PC-9 (cell line): ENCODE measurements at regions not wholly inside any gene's neighbourhood (a gene's known extent, or its start where the extent isn't known, plus 50 kb on each side); places are given as distances from the start of the nearest gene placed in this dataset.

Experiments used
- BruUV-seq: library from RNA; stranded (reverse); fragments of 400-500 nt; replicated peaks from 2 replicates; lab custom pipeline; 2021; lab: Mats Ljungman, UMichigan
- CTCF ChIA-PET: fragments of 300-600 bp; sonication (Branson Sonifier 250); formaldehyde crosslinking; loops from one replicate; lab custom pipeline; 2022; ENCODE audit warnings: antibody characterized with exemption; lab: Charles Lee
- POLR2A ChIA-PET: fragments of 300-600 bp; sonication (Branson Sonifier 250); formaldehyde crosslinking; loops from one replicate; lab custom pipeline; 2022; ENCODE audit warnings: antibody characterized with exemption; ENCODE audit not compliant: unreplicated experiment; lab: Charles Lee
- DNase-seq, 2 experiments: peaks; one replicate each; pipeline versions ENCODE4 v3.0.0 to v3.0.0-alpha.2; 2015 to 2022; ENCODE audit warnings: mixed read lengths in 1 of 2
- H2AFZ ChIP-seq: fragments of 200-600 bp; sonication (generic); 2 replicates; pipeline ENCODE4 v1.8.1; 2017; ENCODE audit warnings: antibody characterized with exemption
- H3F3A ChIP-seq: fragments of 200-600 bp; sonication (generic); 2 replicates; pipeline ENCODE4 v1.8.1; 2017; ENCODE audit warnings: antibody characterized with exemption, mild to moderate bottlenecking, low read depth; ENCODE audit not compliant: insufficient read depth
- H3K27ac ChIP-seq: fragments of 200-600 bp; sonication (generic); 2 replicates; pipeline ENCODE4 v1.6.1; 2016; ENCODE audit warnings: mixed run types
- H3K27me3 ChIP-seq: fragments of 200-600 bp; sonication (generic); 2 replicates; pipeline ENCODE4 v1.6.1; 2016; ENCODE audit warnings: low read depth, mixed run types; ENCODE audit not compliant: insufficient read depth
- H3K36me3 ChIP-seq: fragments of 200-600 bp; sonication (generic); 2 replicates; pipeline ENCODE4 v1.6.1; 2016; ENCODE audit warnings: low read depth, mixed run types
- H3K4me1 ChIP-seq: fragments of 200-600 bp; sonication (generic); replicated peaks from 2 replicates; pipeline ENCODE4 v1.6.1; 2016; ENCODE audit warnings: mixed run types; ENCODE audit not compliant: insufficient read depth
- H3K4me2 ChIP-seq: fragments of 200-600 bp; sonication (generic); 2 replicates; pipeline ENCODE4 v1.6.1; 2017; ENCODE audit warnings: mixed run types
- H3K4me3 ChIP-seq: fragments of 200-600 bp; sonication (generic); 2 replicates; pipeline ENCODE4 v1.6.1; 2016; ENCODE audit warnings: mixed run types
- H3K79me2 ChIP-seq: fragments of 200-600 bp; sonication (generic); 2 replicates; pipeline ENCODE4 v1.6.1; 2017; ENCODE audit warnings: low read depth, mixed run types
- H3K9me2 ChIP-seq: fragments of 200-600 bp; sonication (generic); 2 replicates; pipeline ENCODE4 v1.8.1; 2017; ENCODE audit warnings: mild to moderate bottlenecking; ENCODE audit not compliant: insufficient read depth
- H3K9me3 ChIP-seq: fragments of 200-600 bp; sonication (generic); 2 replicates; pipeline ENCODE4 v1.8.1; 2016; ENCODE audit warnings: low read depth; ENCODE audit not compliant: insufficient read depth
- H4K20me1 ChIP-seq: fragments of 200-600 bp; sonication (generic); 2 replicates; pipeline ENCODE4 v1.8.1; 2017; ENCODE audit not compliant: insufficient read depth
- CTCF ChIP-seq: fragments of 200-600 bp; sonication (generic); conservative IDR thresholded peaks from 2 replicates; pipeline ENCODE4 v1.6.1; 2017; ENCODE audit warnings: mixed run types, antibody characterized with exemption, mild to moderate bottlenecking, moderate library complexity
- EZH2 ChIP-seq: fragments of 200-600 bp; sonication (generic); IDR thresholded peaks from 2 replicates; pipeline ENCODE4 v1.8.0; 2017; ENCODE audit warnings: antibody characterized with exemption, low read depth
- intact Hi-C: fragments of 100-400 bp; cut with micrococcal nuclease; formaldehyde crosslinking; loops from one replicate; pipeline ENCODE4 v1.10.0; 2022; ENCODE audit not compliant: unreplicated experiment

- Histone ChIP-seq H3K27me3 (no peaks in the 10 kb centered on the region), H3K27ac (no peak overlapping the region), H3K4me2 (no peak overlapping the region), H3K9me2 (no peaks in the 10 kb centered on the region; the same call in 1 of the 2 replicates), H3K36me3 (no peaks in the 10 kb centered on the region), H4K20me1 (no peaks in the 10 kb centered on the region), H3K9me3 (no peaks in the 10 kb centered on the region), H2AFZ (no peak overlapping the region), H3K4me1 (no peaks in the 10 kb centered on the region), H3K79me2 (no peaks in the 10 kb centered on the region), H3F3A (no peaks in the 10 kb centered on the region), H3K4me3 (no peak overlapping the region)
- intact Hi-C loops, result no loop called here
- no TSS peak for BruUV-seq
- TF ChIP-seq CTCF (no peak), EZH2 (no peak)
- POLR2A ChIA-PET, result interaction anchor here (0.5 kb wide), 1 partner anchor 19 kb away, joined by 12 read pairs; no protein-coding TSS in a partner anchor
- no peak for DNase-seq
- CTCF ChIA-PET, result no interaction called here
Measured at GRCh38 chr1:168892931-168893330, 163.9 kb upstream of the DPT start.

- H3K79me2 ChIP-seq, result no peaks in the 10 kb centered on the region
- ChIA-PET CTCF (no interaction called here), POLR2A (interaction anchor here (0.5 kb wide), 1 partner anchor 18 kb away, joined by 12 read pairs; no protein-coding TSS in a partner anchor)
- no peaks in the 10 kb centered on the region for H4K20me1 ChIP-seq
- no peaks in the 10 kb centered on the region for H3K27me3 ChIP-seq
- no peaks in the 10 kb centered on the region; the same call in 1 of the 2 replicates for H3K9me2 ChIP-seq
- no peak overlapping the region for H3K4me2 ChIP-seq
- H3K27ac ChIP-seq, result no peak overlapping the region
- no peaks in the 10 kb centered on the region for H3K36me3 ChIP-seq
- intact Hi-C loops, result no loop called here
- no peak for DNase-seq
- no peaks in the 10 kb centered on the region for H3F3A ChIP-seq
- TF ChIP-seq EZH2, result no peak
- TF ChIP-seq CTCF, result no peak
- H3K4me1 ChIP-seq, result no peaks in the 10 kb centered on the region
- no TSS peak for BruUV-seq
- H3K4me3 ChIP-seq, result no peak overlapping the region
- no peaks in the 10 kb centered on the region for H3K9me3 ChIP-seq
- no peak overlapping the region for H2AFZ ChIP-seq
Measured at GRCh38 chr1:168893359-168893801, 164.4 kb upstream of the DPT start.

- Histone ChIP-seq H3K27ac (no peak overlapping the region), H3K36me3 (no peaks in the 10 kb centered on the region), H4K20me1 (no peaks in the 10 kb centered on the region), H3K79me2 (no peaks in the 10 kb centered on the region), H3K4me2 (no peak overlapping the region), H3K9me3 (no peaks in the 10 kb centered on the region), H3F3A (no peaks in the 10 kb centered on the region), H3K4me3 (no peak overlapping the region), H3K9me2 (no peaks in the 10 kb centered on the region; the same call in 1 of the 2 replicates), H3K27me3 (no peaks in the 10 kb centered on the region), H3K4me1 (no peaks in the 10 kb centered on the region), H2AFZ (no peak overlapping the region)
- CTCF ChIA-PET, result no interaction called here
- DNase-seq, result no peak
- no peak for TF ChIP-seq EZH2
- POLR2A ChIA-PET, result no interaction called here
- BruUV-seq, result no TSS peak
- intact Hi-C loops, result no loop called here
Measured at GRCh38 chr1:168894397-168894903, 165.4 kb upstream of the DPT start.
